GM12878 (cell line): ENCODE measurements at regions not wholly inside any gene's neighbourhood (a gene's known extent, or its start where the extent isn't known, plus 50 kb on each side); places are given as distances from the start of the nearest gene placed in this dataset.

Experiments
- ATAC-seq: fragments of 200-7000 bp; cut with Tn5 transposase; 3 replicates; pipeline ENCODE4 v1.9.1; 2020; ENCODE audit warnings: mild to moderate bottlenecking, moderate library complexity
- BruUV-seq: library from RNA; stranded (reverse); fragments of 400-500 nt; replicated peaks from 2 replicates; lab custom pipeline; 2021; lab: Mats Ljungman, UMichigan
- CTCF ChIA-PET: fragments of 300-600 bp; sonication (Branson Sonifier 250); formaldehyde crosslinking; extraction: SDS; loops from one replicate; lab custom pipeline; 2021; ENCODE audit warnings: inconsistent platforms; lab: Yijun Ruan, JAX
- POLR2A ChIA-PET: fragments of 350-600 bp; formaldehyde crosslinking; extraction: SDS; loops from one replicate; lab custom pipeline; 2021; ENCODE audit warnings: inconsistent platforms; lab: Charles Lee
- RAD21 ChIA-PET: fragments of 300-600 bp; sonication (Branson Sonifier 250); formaldehyde crosslinking; loops from one replicate; lab custom pipeline; 2023; ENCODE audit warnings: antibody characterized with exemption; ENCODE audit not compliant: unreplicated experiment; lab: Charles Lee
- SMC1A ChIA-PET: fragments of 300-600 bp; sonication (Branson Sonifier 250); formaldehyde crosslinking; loops from one replicate; lab custom pipeline; 2023; ENCODE audit not compliant: unreplicated experiment, uncharacterized antibody; lab: Charles Lee
- DNase-seq: peaks from one replicate; pipeline ENCODE4 v3.0.0-alpha.2; 2011; ENCODE audit warnings: low read depth, low spot score
- FAIRE-seq: peaks from 3 replicates; lab custom pipeline; 2011; peaks lifted over from hg19 to GRCh38; lab: Jason Lieb, UNC
- H2AFZ ChIP-seq: 2 replicates; pipeline ENCODE4 v1.6.0; 2011; ENCODE audit warnings: low read depth, low read length, control low read depth; ENCODE audit not compliant: control insufficient read depth
- H3K27ac ChIP-seq: 2 replicates; pipeline ENCODE4 v1.5.1; 2011; ENCODE audit warnings: control low read depth; ENCODE audit not compliant: control insufficient read depth, insufficient read depth
- H3K27me3 ChIP-seq, 2 experiments: replicated peaks in 1 of 2; 2 replicates each; pipeline versions ENCODE4 v1.6.0 to v1.6.1; 2011; ENCODE audit warnings: low read length in 1 of 2; ENCODE audit not compliant: control insufficient read depth in 2 of 2, insufficient read depth in 2 of 2
- H3K36me3 ChIP-seq, 2 experiments: 2 replicates each; pipeline ENCODE4 v1.5.1; 2011; ENCODE audit warnings: low read length in 1 of 2; ENCODE audit not compliant: control insufficient read depth in 2 of 2, insufficient read depth in 2 of 2
- H3K4me1 ChIP-seq: 2 replicates; pipeline ENCODE4 v1.6.1; 2011; ENCODE audit warnings: mild to moderate bottlenecking, low read length, moderate library complexity, mixed read lengths; ENCODE audit not compliant: control insufficient read depth, insufficient read depth
- H3K4me2 ChIP-seq: 2 replicates; pipeline ENCODE4 v1.6.0; 2011; ENCODE audit warnings: control low read depth; ENCODE audit not compliant: control insufficient read depth, insufficient read depth
- H3K4me3 ChIP-seq: fragments of 200-600 bp; sonication (generic); 2 replicates; pipeline ENCODE4 v1.5.1; 2016
- H3K79me2 ChIP-seq: 2 replicates; pipeline ENCODE4 v1.6.0; 2011; ENCODE audit warnings: low read length; ENCODE audit not compliant: control insufficient read depth, insufficient read depth
- H3K9ac ChIP-seq: 2 replicates; pipeline ENCODE4 v1.8.0; 2011; ENCODE audit warnings: low read length, control low read depth, mixed read lengths; ENCODE audit not compliant: control insufficient read depth, insufficient read depth
- H3K9me3 ChIP-seq: replicated peaks from 3 replicates; pipeline ENCODE4 v1.5.1; 2011; ENCODE audit warnings: mild to moderate bottlenecking, low read length; ENCODE audit not compliant: control insufficient read depth, insufficient read depth
- H4K20me1 ChIP-seq: 2 replicates; pipeline ENCODE4 v1.6.0; 2011; ENCODE audit not compliant: control insufficient read depth, insufficient read depth
- DPF2 ChIP-seq: fragments of 450-650 bp; IDR thresholded peaks from 2 replicates; pipeline ENCODE4 v1.6.1; 2017; ENCODE audit warnings: mild to moderate bottlenecking
- NR2C1 ChIP-seq: fragments of 450-650 bp; IDR thresholded peaks from 2 replicates; pipeline ENCODE4 v1.6.1; 2017; ENCODE audit warnings: antibody characterized with exemption, mild to moderate bottlenecking, moderate library complexity
- SIX5 ChIP-seq: IDR thresholded peaks from 2 replicates; pipeline ENCODE4 v1.6.1; 2011; ENCODE audit warnings: mild to moderate bottlenecking, low read depth, low read length, moderate library complexity; ENCODE audit not compliant: severe bottlenecking
- STAT1 ChIP-seq: fragments of 450-650 bp; conservative IDR thresholded peaks from 2 replicates; pipeline ENCODE4 v1.6.1; 2014; ENCODE audit warnings: antibody characterized with exemption, mild to moderate bottlenecking
- WGBS: methylation state at CpG from one replicate; pipeline ENCODE4 v1.1.6; 2016; ENCODE audit warnings: low lambda C conversion rate; ENCODE audit not compliant: insufficient replicate concordance, insufficient coverage; ENCODE audit errors: missing lambda C conversion rate; 5-methylcytosine and 5-hydroxymethylcytosine counted together
- in situ Hi-C: fragments of 300-500 bp; cut with MboI; formaldehyde crosslinking; loops from 9 replicates; pipeline ENCODE4 v1.14.3; 2018; ENCODE audit warnings: mixed read lengths
- intact Hi-C: fragments of 100-400 bp; cut with micrococcal nuclease; formaldehyde crosslinking; loops from one replicate; pipeline ENCODE4 v1.14.2; 2022; ENCODE audit not compliant: unreplicated experiment

DNA sequence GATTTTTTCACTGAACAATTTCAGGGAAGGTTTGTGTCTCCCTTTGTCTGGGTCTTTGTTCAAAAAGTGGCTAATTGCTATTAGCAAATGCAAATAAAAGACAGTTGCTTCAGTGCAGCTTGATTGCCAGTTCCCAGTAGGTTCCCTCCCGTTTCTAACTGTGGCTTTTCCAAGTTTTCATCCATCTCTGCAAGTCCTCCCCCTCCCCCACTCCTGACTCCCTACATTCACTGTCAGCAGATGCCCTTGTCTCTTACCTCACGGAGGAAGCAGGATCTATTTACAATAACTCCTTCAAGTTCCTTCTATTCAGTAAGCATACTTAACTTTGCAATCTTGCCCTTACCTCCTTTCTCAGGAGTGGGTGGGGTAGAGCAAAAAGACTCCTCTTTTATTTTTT is 55.4 kb upstream of the SCEL start:
- ATAC-seq, result no peak
- in situ Hi-C loops, result no loop called here
- Histone ChIP-seq H3K27ac (no peak overlapping the region), H3K27me3 (no peaks in the 10 kb centered on the region), H3K79me2 (no peaks in the 10 kb centered on the region), H3K36me3 (no peaks in the 10 kb centered on the region), H3K4me1 (peaks cover 6% of the 10 kb centered on the region), H3K4me2 (no peak overlapping the region), H3K4me3 (no peak overlapping the region), H3K9ac (no peak overlapping the region), H3K9me3 (no peaks in the 10 kb centered on the region; the same call in 2 of the 3 replicates), H4K20me1 (no peaks in the 10 kb centered on the region), H2AFZ (no peak overlapping the region)
- whole genome bisulfite sequencing, result 22% methylated on average over 2 of the region's 2 CpGs
- intact Hi-C loops, result no loop called here
- FAIRE-seq, result no peak
- ChIA-PET RAD21 (interaction anchor here (1.0 to 7.1 kb wide), 8 partner anchors 10 to 459 kb away, joined by 3 to 135 read pairs (median 8); partner anchors contain the start of gene MYCBP2), CTCF (interaction anchor here (0.6 to 5.0 kb wide), 15 partner anchors 9 to 499 kb away, joined by 3 to 80 read pairs (median 12); partner anchors contain the start of gene MYCBP2), POLR2A (interaction anchor here (1.7 to 3.7 kb wide), 2 partner anchors 48 to 160 kb away, joined by 4 to 34 read pairs; no protein-coding TSS in a partner anchor), SMC1A (interaction anchor here (0.6 to 6.4 kb wide), 17 partner anchors 11 to 345 kb away, joined by 3 to 113 read pairs (median 16); partner anchors contain the start of gene MYCBP2)
- TF ChIP-seq STAT1, result no peak
- TF ChIP-seq SIX5, result no peak
- BruUV-seq, result no TSS peak
- no peak for DNase-seq

- in situ Hi-C loops (loop anchor here (5.0 kb wide), 1 partner anchor 142 kb away; no protein-coding TSS in a partner anchor), intact Hi-C loops (no loop called here)
- no peak for DNase-seq
- H3K36me3 ChIP-seq, result no peaks in the 10 kb centered on the region
- H3K27ac ChIP-seq, result no peak overlapping the region
- H4K20me1 ChIP-seq, result no peaks in the 10 kb centered on the region
- WGBS, result 75% methylated on average over 2 of the region's 2 CpGs
- H3K9me3 ChIP-seq, result no peaks in the 10 kb centered on the region; the same call in 2 of the 3 replicates
- SMC1A ChIA-PET, result interaction anchor here (0.6 to 6.4 kb wide), 48 partner anchors 12 to 389 kb away, joined by 3 to 113 read pairs (median 6); partner anchors contain the start of gene MYCBP2
- no peak overlapping the region for H3K9ac ChIP-seq
- H3K79me2 ChIP-seq, result no peaks in the 10 kb centered on the region
- CTCF ChIA-PET, result interaction anchor here (0.6 to 5.0 kb wide), 42 partner anchors 8 to 498 kb away, joined by 3 to 80 read pairs (median 10); partner anchors contain the start of gene MYCBP2
- RAD21 ChIA-PET, result interaction anchor here (0.6 to 7.1 kb wide), 45 partner anchors 10 to 493 kb away, joined by 3 to 135 read pairs (median 5); partner anchors contain the start of gene MYCBP2
- peaks cover 6% of the 10 kb centered on the region for H3K4me1 ChIP-seq
- no peak for ATAC-seq
- H3K27me3 ChIP-seq, result no peaks in the 10 kb centered on the region
- POLR2A ChIA-PET, result interaction anchor here (1.7 to 3.7 kb wide), 3 partner anchors 47 to 159 kb away, joined by 4 to 34 read pairs (median 9); no protein-coding TSS in a partner anchor
- no peak overlapping the region for H3K4me2 ChIP-seq
- TF ChIP-seq DPF2, result no peak
- TF ChIP-seq NR2C1, result no peak
- TF ChIP-seq, all 136 proteins: peak for 0
- no peak overlapping the region for H3K4me3 ChIP-seq
- BruUV-seq, result no TSS peak
- H2AFZ ChIP-seq, result no peak overlapping the region
- FAIRE-seq, result no peak
These were observed 56.2 kb upstream of the SCEL start for GRCh38 chr13:77479326-77479725.
